Activated naive CD8-positive, alpha-beta T cell treated with anti-CD3 and anti-CD28 coated beads, Interleukin-2, amount 50 U/mL, for 24 hours (primary cell): ENCODE measurements at regions not wholly inside any gene's neighbourhood (a gene's known extent, or its start where the extent isn't known, plus 50 kb on each side); places are given as distances from the start of the nearest gene placed in this dataset.
A peak's percentile ranks its signal among the peaks of the same experiment; 100 is the strongest.

ENCODE experiments used
- ATAC-seq: fragments of 150-1000 bp; cut with Tn5 transposase; one replicate; pipeline ENCODE4 v1.10.0; 2021
- DNase-seq: peaks from one replicate; pipeline ENCODE4 v3.0.0; 2021
- H3K27ac Mint-ChIP-seq: one replicate; pipeline ENCODE4 v1.8.0; 2021; ENCODE audit warnings: mild to moderate bottlenecking, mixed read lengths
- H3K27me3 Mint-ChIP-seq: one replicate; pipeline ENCODE4 v1.8.0; 2021; ENCODE audit warnings: mixed read lengths
- H3K36me3 Mint-ChIP-seq: one replicate; pipeline ENCODE4 v1.8.0; 2021; ENCODE audit warnings: low read depth, mixed read lengths
- H3K4me1 Mint-ChIP-seq: one replicate; pipeline ENCODE4 v1.8.0; 2021; ENCODE audit warnings: mixed read lengths
- H3K4me3 Mint-ChIP-seq: one replicate; pipeline ENCODE4 v1.8.0; 2021; ENCODE audit warnings: mild to moderate bottlenecking, moderate library complexity, mixed read lengths
- H3K9me3 Mint-ChIP-seq: one replicate; pipeline ENCODE4 v1.8.0; 2021; ENCODE audit warnings: mixed read lengths

DNA sequence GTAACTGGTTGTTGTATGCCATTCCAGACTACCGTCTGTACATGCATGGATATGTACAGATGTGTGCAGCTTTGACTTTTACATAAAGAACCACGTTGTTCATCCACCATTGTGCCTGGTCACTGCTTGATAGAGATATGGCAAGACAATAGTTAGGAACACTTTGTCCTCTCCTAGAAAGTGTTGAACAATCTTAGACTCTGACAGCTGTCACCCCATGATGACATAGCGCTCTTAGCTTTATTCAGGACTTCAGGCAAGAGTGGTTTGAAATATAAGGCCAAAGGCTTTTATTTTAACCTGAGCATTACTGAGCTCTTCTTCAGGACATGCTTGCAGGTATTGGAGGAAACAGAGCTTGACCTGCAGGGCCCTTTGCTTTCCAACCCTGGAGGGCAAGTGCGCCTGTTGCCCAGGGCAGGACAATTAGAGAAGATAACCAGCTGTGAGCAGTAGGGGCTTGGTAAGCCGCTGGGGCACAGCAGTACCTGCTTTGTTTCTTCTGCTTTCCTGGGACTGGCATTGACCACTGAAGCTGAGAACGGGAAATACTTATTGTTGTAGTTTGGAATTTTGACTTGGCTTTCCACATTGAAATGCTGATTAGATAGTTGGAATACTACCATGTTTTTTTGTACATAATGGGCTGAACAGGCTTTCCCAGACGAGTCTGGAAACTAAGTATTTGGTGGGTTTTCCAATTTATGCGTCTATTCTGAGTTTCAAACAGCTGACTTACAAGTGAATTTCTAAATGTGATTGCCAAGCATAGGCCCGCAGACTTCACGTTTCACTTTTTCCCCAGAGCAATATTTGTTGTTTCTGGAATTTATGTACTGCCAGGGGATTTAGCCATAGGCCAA lies 51.1 kb downstream of the GARRE1 start:
- peaks cover 10% of the 10 kb centered on the region for H3K36me3 Mint-ChIP-seq
- H3K27ac Mint-ChIP-seq: no peak overlapping the region
- DNase-seq (no peak), ATAC-seq (no peak)
- no peaks in the 10 kb centered on the region for H3K9me3 Mint-ChIP-seq
- peaks cover 30% of the 10 kb centered on the region for H3K4me1 Mint-ChIP-seq
- H3K27me3 Mint-ChIP-seq: no peaks in the 10 kb centered on the region
- H3K4me3 Mint-ChIP-seq: no peak overlapping the region

DNA sequence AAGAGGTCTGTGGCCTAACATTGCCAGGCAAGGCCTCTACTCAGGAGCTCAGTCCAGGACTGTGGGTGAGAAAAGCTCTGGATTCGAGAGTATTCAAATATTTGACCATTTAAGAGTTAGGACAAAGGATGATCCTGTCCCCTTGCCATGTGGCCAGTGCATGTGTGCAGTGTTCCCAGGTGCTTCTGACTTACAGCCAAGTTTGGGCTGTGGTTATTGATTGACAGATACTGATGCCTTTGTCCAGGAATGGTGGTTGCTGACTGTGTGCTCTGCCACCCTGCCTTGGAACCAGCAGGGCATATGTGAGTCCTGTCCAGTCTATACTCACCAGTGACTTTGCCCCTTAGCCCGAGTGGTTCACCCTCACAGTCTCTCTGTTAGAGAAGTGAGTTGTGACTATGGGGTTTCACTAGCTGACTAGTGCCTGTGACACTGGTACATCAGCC lies 51.9 kb downstream of the GARRE1 start:
- Mint-ChIP-seq H3K27ac (no peak overlapping the region), H3K36me3 (peaks cover 10% of the 10 kb centered on the region), H3K4me3 (no peak overlapping the region), H3K27me3 (no peaks in the 10 kb centered on the region), H3K4me1 (peaks cover 36% of the 10 kb centered on the region), H3K9me3 (no peaks in the 10 kb centered on the region)
- DNase-seq (no peak), ATAC-seq (no peak)

DNA sequence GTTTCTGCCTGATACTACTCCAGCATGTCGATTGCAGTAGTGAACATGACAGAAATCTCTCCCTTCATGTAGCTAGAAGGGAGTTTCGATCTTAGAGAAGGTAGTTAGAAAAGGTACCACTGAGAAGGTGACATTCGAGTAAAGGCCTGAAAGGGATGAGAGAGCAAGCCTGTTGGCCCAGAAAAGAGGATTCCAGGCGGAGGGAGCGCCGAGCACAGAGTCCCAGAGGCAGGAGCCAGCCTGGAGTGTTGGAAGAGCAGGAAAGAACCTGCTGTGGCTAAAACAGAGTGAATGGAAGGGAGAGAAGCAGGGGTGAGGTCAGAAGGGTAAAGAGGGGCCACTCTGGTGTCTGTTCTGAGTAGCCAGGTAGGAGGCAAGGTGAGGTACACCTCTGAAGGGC lies 52.5 kb downstream of the GARRE1 start:
- H3K9me3 Mint-ChIP-seq: no peaks in the 10 kb centered on the region
- no peaks in the 10 kb centered on the region for H3K27me3 Mint-ChIP-seq
- peaks cover 10% of the 10 kb centered on the region for H3K36me3 Mint-ChIP-seq
- H3K4me1 Mint-ChIP-seq: peaks cover 36% of the 10 kb centered on the region
- ATAC-seq (no peak), DNase-seq (no peak)
- no peak overlapping the region for H3K27ac Mint-ChIP-seq
- no peak overlapping the region for H3K4me3 Mint-ChIP-seq

DNA sequence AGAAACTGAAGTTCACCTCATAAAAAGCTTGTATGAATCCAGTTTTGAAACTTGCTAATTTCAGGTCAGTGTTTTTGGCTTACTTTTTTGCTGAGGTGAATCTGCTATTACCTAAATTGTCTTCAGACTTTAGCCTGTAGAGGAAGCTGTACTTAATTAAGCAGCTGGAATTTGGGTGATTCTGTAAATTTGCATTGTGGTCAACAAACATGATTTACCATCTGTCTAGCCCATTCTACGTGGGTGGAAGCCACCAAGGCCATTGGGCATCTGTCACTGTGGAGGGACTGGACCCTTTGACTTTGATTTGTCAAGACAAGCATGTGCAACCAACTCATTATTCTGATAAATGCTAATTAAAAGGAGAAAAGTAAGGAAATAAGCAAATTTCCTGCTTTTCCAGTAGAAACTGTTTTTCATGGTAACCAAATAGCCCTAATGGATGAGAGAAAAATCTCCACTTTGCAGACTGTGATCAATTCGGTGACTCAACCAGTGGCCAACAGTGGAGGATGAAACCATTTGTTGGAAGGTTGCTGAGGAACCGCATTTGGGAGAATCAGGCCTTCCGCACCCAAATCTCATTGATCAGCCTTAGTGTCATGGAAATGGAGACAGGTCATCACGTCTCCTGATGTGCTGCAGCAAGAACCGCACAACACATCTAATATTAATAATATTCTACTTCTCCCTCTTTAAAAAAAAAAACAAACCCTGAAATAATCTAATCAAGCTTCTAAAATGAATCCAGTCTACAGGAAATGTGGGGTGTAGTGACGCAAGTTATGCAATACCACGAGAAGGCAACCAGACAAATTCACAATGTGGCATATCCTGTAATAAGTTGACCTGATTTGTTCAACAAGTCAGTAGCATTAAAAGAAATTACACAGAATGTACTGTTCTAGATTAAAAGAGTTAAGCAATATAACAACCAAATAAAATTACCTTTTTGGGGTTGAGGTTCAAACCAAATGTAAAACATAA lies 54.3 kb downstream of the GARRE1 start:
- H3K4me3 Mint-ChIP-seq: peak overlapping the region; percentile 12
- peaks cover 8% of the 10 kb centered on the region for H3K36me3 Mint-ChIP-seq
- peak overlapping the region; percentile 42 for H3K27ac Mint-ChIP-seq
- no peaks in the 10 kb centered on the region for H3K27me3 Mint-ChIP-seq
- no peak for DNase-seq
- H3K9me3 Mint-ChIP-seq: no peaks in the 10 kb centered on the region
- no peak for ATAC-seq
- peaks cover 38% of the 10 kb centered on the region for H3K4me1 Mint-ChIP-seq

DNA sequence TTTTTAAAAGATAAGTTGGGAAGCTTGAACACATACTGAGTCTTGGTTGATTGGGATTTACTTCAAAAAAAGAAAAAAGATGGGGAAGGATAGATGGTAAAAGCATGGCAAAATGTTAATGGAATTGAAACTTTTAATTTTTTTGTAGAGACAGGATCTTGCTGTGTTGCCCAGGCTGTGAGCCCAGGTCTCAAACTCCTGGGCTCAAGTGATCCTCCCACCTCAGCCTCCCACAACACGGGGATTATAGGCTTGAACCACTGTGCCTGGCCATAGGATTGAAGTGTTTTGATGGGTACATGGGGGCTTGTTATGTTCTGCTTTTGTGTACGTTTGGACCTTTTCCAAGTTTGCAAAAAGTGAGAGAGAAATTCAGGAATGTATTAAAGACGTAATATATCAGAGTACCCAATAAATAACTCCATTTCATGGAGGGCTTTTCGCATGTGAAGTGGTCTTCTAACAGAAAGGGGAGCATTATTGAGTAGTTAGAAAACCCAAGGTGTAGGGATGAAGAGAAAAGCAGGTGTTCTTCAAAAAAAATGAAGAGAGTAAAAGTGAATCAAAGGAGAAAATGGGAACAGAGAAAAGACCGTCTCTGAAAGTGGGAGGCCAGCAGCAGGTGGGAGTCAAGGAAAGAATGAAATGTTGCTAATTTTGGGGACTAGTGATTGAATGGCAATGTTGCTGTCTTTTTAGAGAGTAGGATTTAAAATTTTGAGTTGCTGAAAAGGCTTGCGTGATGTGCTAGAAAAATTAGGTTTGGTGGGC lies 55.2 kb downstream of the GARRE1 start:
- Mint-ChIP-seq H3K9me3 (no peaks in the 10 kb centered on the region), H3K27me3 (no peaks in the 10 kb centered on the region), H3K4me3 (no peak overlapping the region), H3K27ac (peak overlapping the region; percentile 32), H3K4me1 (peaks cover 38% of the 10 kb centered on the region), H3K36me3 (peaks cover 8% of the 10 kb centered on the region)
- ATAC-seq (no peak), DNase-seq (no peak)

DNA sequence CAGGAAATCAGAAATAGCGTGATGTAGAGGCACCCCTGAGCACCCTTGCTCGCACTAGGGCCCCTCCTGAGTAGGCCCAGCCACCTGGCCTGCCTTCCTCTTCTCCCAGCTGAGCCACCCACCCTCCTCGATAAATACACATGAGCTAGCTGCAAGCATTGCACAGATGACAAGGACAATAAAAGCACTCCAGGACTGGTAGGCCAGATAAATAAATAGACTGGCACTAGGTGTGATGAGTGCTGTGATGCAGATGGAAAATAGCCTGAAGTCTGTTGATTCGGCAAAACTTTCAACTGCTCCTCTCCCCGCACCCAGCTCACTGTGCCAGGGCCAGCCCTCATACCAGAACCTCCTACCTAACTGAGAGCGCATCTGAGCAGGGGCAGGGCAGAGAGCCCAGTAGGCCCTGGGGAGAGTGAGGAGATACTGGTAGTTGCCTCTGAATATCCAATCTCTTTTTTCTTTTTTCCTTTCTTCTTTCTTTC lies 54.5 kb upstream of the GPI start:
- peaks cover 6% of the 10 kb centered on the region for H3K36me3 Mint-ChIP-seq
- peaks cover 43% of the 10 kb centered on the region for H3K4me1 Mint-ChIP-seq
- H3K27me3 Mint-ChIP-seq: no peaks in the 10 kb centered on the region
- ATAC-seq (no peak), DNase-seq (no peak)
- H3K4me3 Mint-ChIP-seq: no peak overlapping the region
- H3K9me3 Mint-ChIP-seq: no peaks in the 10 kb centered on the region
- H3K27ac Mint-ChIP-seq: peak overlapping the region; percentile 27

DNA sequence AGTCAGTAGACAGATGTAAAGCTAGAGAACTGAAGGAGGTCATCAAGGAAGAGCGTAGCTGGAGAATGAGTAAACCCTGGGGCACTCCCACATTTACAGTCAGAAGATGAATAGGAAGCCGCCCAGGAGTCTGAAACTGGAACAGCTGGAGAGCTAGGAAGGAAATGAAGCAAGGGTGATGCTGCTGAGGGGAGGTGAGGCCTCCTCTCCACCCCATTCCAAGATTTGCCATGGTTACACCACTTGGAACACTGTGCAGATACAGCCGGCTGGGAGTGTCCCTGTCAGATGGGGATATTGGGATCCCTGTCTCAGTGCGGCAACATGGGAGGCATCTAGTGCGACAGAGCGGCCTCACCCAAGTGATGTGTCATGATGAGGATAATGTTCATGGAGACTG lies 51.8 kb upstream of the GPI start:
- Mint-ChIP-seq H3K4me3 (no peak overlapping the region), H3K9me3 (no peaks in the 10 kb centered on the region), H3K4me1 (peaks cover 58% of the 10 kb centered on the region), H3K27ac (no peak overlapping the region), H3K27me3 (no peaks in the 10 kb centered on the region), H3K36me3 (peaks cover 6% of the 10 kb centered on the region)
- ATAC-seq (no peak), DNase-seq (no peak)

DNA sequence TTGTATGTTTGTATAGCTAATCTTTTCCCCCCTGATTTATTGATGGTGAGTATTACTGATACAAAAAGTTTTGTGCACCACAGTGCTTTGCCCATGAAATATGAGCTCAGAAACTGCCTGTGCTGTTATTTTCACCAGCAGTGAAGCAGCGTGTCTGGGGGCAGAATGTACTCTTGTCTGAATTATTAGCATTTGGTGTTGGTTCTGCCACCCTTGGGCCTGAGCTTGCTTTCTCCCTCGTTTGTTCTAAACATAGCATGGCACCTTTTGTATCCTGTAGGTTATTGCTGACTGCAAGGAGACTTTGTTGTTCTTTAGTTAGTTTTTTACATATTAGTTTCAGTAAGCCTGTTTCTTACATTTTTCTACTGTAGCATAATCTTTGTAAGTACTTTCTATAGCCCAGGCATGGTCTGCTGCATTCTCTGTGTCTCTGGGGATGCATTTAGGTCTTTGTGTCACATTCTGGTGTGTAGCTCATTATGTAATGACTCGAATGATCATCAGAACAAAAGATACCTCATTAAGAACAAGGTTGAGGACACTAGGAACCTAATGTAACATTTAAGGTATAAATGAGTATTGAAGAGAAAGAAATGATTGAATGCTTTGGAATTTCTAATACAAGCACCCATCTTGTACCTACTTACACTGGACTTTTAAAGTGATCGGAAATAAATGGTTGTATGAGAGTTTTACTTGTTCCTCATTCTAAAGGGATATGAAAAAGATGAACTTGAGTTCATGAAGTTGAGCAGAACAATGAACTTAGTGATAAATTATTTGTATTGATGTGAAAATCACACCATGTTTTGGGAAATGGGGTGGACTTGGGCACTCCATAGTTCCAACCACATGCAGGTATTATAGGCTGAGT lies 50.3 kb upstream of the GPI start:
- Mint-ChIP-seq H3K9me3 (no peaks in the 10 kb centered on the region), H3K27ac (no peak overlapping the region), H3K4me3 (no peak overlapping the region), H3K36me3 (no peaks in the 10 kb centered on the region), H3K4me1 (peaks cover 50% of the 10 kb centered on the region), H3K27me3 (no peaks in the 10 kb centered on the region)
- DNase-seq: no peak
- ATAC-seq: no peak
